Brain microvascular endothelial cell (primary cell): ENCODE measurements at regions not wholly inside any gene's neighbourhood (a gene's known extent, or its start where the extent isn't known, plus 50 kb on each side); places are given as distances from the start of the nearest gene placed in this dataset.

Experiments used
- DNase-seq: peaks from one replicate; pipeline ENCODE4 v3.0.0-alpha.2; 2020
- H3K27ac ChIP-seq: fragments of 250-450 bp; sonication (Bioruptor Pico); 2 replicates; pipeline ENCODE4 v1.5.1; 2020; ENCODE audit warnings: mild to moderate bottlenecking, moderate library complexity
- H3K27me3 ChIP-seq: fragments of 250-450 bp; sonication (Bioruptor Pico); replicated peaks from 2 replicates; pipeline ENCODE4 v1.5.1; 2020; ENCODE audit warnings: mild to moderate bottlenecking
- H3K36me3 ChIP-seq: fragments of 250-450 bp; sonication (Bioruptor Pico); replicated peaks from 2 replicates; pipeline ENCODE4 v1.5.1; 2020; ENCODE audit warnings: mild to moderate bottlenecking
- H3K4me3 ChIP-seq: 2 replicates; pipeline ENCODE4 v1.5.1; 2011; ENCODE audit warnings: low read depth, mild to moderate bottlenecking, control low read depth, low read length, moderate library complexity
- in situ Hi-C: cut with HindIII; loops from 2 replicates; pipeline ENCODE4 v1.10.0; 2017; ENCODE audit warnings: low sequenced_read_pairs, low pct_ligation_motif_present
- TF ChIP-seq, protein P1 (sequence below): IDR thresholded peaks from 2 replicates; pipeline ENCODE4 v1.5.1; 2011; ENCODE audit warnings: low read depth, mild to moderate bottlenecking, moderate library complexity, low read length, control low read depth, inconsistent platforms; ENCODE audit errors: missing control alignments

DNA sequence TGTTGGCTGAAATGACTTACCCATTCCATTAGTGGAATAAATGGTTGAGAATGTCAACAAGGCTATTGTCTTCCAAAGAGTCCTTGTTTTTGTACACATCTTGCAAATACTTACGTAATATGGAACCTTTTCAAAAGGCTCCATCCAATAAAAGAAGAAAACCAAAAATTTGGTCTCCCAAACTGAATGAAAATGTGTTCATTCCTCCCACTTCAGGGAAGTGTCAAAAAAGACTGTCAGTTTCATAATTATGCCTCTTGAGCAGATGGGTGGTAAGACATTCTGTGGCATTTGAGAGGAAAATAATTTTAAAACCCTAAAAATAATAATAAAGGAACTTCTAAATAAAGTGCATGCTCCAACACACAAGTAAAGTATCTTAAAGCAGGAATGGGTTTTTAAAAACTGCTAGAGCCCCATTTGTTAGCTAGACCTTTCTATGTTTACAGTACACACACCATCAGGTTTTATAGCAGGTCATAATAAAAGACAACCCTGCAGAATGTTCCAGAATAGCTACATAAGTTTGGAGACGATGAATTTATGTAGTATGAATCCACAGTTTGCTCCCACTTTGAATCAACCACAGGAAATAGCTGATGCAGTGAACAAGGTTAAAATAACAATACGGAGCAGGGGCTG is 843.7 kb downstream of the LRRTM4 start:
- Histone ChIP-seq H3K4me3 (no peak overlapping the region), H3K27me3 (no peaks in the 10 kb centered on the region), H3K27ac (no peak overlapping the region), H3K36me3 (no peaks in the 10 kb centered on the region)
- in situ Hi-C loops: no loop called here
- TF ChIP-seq, protein P1, sequence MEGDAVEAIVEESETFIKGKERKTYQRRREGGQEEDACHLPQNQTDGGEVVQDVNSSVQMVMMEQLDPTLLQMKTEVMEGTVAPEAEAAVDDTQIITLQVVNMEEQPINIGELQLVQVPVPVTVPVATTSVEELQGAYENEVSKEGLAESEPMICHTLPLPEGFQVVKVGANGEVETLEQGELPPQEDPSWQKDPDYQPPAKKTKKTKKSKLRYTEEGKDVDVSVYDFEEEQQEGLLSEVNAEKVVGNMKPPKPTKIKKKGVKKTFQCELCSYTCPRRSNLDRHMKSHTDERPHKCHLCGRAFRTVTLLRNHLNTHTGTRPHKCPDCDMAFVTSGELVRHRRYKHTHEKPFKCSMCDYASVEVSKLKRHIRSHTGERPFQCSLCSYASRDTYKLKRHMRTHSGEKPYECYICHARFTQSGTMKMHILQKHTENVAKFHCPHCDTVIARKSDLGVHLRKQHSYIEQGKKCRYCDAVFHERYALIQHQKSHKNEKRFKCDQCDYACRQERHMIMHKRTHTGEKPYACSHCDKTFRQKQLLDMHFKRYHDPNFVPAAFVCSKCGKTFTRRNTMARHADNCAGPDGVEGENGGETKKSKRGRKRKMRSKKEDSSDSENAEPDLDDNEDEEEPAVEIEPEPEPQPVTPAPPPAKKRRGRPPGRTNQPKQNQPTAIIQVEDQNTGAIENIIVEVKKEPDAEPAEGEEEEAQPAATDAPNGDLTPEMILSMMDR: no peak
- DNase-seq: no peak

GRCh38 chr2:76675212-76675611 is 847.0 kb downstream of the LRRTM4 start:
- DNase-seq: no peak
- TF ChIP-seq, protein P1: no peak
- in situ Hi-C loops: no loop called here
- Histone ChIP-seq H3K27me3 (no peaks in the 10 kb centered on the region), H3K4me3 (no peak overlapping the region), H3K36me3 (no peaks in the 10 kb centered on the region), H3K27ac (no peak overlapping the region)

DNA sequence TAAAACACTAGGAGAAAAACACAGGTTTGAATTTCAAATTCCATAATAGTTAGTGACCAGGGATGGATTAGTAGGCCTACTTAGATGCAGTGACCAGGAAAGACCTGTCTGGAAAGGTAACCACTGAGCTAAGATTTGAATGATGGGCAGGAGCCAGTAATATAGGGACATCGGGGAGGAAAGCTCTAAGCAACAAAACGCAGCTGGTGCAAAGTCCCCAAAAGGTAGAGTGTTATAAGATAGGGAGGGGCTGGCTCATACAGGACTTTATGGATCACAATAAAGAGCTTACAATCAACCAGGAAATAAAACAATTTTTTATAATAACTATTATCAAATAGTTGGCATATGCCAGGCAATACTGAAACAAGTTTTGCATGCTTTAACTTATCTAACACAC is 849.4 kb downstream of the LRRTM4 start:
- Histone ChIP-seq H3K27me3 (no peaks in the 10 kb centered on the region), H3K4me3 (no peak overlapping the region), H3K36me3 (no peaks in the 10 kb centered on the region), H3K27ac (no peak overlapping the region)
- in situ Hi-C loops: no loop called here
- no peak for DNase-seq
- TF ChIP-seq, protein P1: no peak

- H3K27ac ChIP-seq: no peak overlapping the region
- DNase-seq: no peak
- no peaks in the 10 kb centered on the region for H3K36me3 ChIP-seq
- H3K27me3 ChIP-seq: no peaks in the 10 kb centered on the region
- in situ Hi-C loops: no loop called here
- H3K4me3 ChIP-seq: no peak overlapping the region
- TF ChIP-seq, protein P1: no peak
These were observed 852.2 kb downstream of the LRRTM4 start for GRCh38 chr2:76669966-76670465.

GRCh38 chr2:76668279-76668678 is 853.9 kb downstream of the LRRTM4 start:
- H3K4me3 ChIP-seq: no peak overlapping the region
- no peak for DNase-seq
- in situ Hi-C loops: no loop called here
- H3K27me3 ChIP-seq: no peaks in the 10 kb centered on the region
- TF ChIP-seq, protein P1: no peak
- H3K27ac ChIP-seq: no peak overlapping the region
- no peaks in the 10 kb centered on the region for H3K36me3 ChIP-seq

- no peak overlapping the region for H3K27ac ChIP-seq
- H3K4me3 ChIP-seq: no peak overlapping the region
- TF ChIP-seq, protein P1: no peak
- H3K27me3 ChIP-seq: no peaks in the 10 kb centered on the region
- in situ Hi-C loops: no loop called here
- no peaks in the 10 kb centered on the region for H3K36me3 ChIP-seq
- no peak for DNase-seq
These were observed 854.3 kb downstream of the LRRTM4 start for GRCh38 chr2:76667821-76668271.
